RWPE1 (cell line): ENCODE measurements at regions not wholly inside any gene's neighbourhood (a gene's known extent, or its start where the extent isn't known, plus 50 kb on each side); places are given as distances from the start of the nearest gene placed in this dataset.

Source experiments
- CTCF ChIA-PET: fragments of 350-600 bp; sonication (Branson Sonifier 250); formaldehyde crosslinking; extraction: SDS; loops from one replicate; lab custom pipeline; 2021; lab: Yijun Ruan, JAX
- POLR2A ChIA-PET: fragments of 400-600 bp; formaldehyde crosslinking; extraction: SDS; loops from one replicate; lab custom pipeline; 2020; ENCODE audit warnings: antibody characterized with exemption; ENCODE audit not compliant: low non-redundant PET; lab: Yijun Ruan, JAX
- DNase-seq: peaks from one replicate; pipeline ENCODE4 v3.0.0; 2012; ENCODE audit warnings: low spot score
- H3K27ac ChIP-seq: fragments of 450-650 bp; 2 replicates; pipeline ENCODE4 v1.5.1; 2017
- TF ChIP-seq, protein P1 (sequence below): fragments of 450-650 bp; conservative IDR thresholded peaks from 2 replicates; pipeline ENCODE4 v1.5.1; 2017; ENCODE audit warnings: low read depth, mild to moderate bottlenecking

DNA sequence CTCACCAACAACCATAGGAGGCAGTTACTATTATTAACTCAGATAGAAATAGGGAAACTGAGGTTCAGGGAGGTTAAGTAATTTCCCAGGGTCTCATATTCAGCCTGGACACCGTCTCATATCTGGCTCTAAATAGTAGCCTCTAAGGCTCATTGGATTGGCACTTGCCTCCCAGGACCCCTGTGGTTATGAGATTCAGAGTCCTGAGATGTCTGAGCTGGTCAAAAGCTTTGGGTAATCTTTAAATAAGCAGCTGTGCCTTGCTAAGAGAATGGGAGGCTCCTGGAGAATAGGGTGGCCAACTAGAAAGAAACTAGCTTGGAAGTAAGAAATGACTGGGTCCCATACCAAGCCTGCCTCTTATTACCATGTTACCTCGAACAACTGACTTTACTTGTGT, 50.3 kb upstream of the CRHR1 start:
- ChIA-PET POLR2A (no interaction called here), CTCF (no interaction called here)
- TF ChIP-seq, protein P1, sequence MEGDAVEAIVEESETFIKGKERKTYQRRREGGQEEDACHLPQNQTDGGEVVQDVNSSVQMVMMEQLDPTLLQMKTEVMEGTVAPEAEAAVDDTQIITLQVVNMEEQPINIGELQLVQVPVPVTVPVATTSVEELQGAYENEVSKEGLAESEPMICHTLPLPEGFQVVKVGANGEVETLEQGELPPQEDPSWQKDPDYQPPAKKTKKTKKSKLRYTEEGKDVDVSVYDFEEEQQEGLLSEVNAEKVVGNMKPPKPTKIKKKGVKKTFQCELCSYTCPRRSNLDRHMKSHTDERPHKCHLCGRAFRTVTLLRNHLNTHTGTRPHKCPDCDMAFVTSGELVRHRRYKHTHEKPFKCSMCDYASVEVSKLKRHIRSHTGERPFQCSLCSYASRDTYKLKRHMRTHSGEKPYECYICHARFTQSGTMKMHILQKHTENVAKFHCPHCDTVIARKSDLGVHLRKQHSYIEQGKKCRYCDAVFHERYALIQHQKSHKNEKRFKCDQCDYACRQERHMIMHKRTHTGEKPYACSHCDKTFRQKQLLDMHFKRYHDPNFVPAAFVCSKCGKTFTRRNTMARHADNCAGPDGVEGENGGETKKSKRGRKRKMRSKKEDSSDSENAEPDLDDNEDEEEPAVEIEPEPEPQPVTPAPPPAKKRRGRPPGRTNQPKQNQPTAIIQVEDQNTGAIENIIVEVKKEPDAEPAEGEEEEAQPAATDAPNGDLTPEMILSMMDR: no peak
- no peak overlapping the region for H3K27ac ChIP-seq
- DNase-seq: no peak
